ENCODE measurements at regions not wholly inside any gene's neighbourhood (a gene's known extent, or its start where the extent isn't known, plus 50 kb on each side); places are given as distances from the start of the nearest gene placed in this dataset.

DNA sequence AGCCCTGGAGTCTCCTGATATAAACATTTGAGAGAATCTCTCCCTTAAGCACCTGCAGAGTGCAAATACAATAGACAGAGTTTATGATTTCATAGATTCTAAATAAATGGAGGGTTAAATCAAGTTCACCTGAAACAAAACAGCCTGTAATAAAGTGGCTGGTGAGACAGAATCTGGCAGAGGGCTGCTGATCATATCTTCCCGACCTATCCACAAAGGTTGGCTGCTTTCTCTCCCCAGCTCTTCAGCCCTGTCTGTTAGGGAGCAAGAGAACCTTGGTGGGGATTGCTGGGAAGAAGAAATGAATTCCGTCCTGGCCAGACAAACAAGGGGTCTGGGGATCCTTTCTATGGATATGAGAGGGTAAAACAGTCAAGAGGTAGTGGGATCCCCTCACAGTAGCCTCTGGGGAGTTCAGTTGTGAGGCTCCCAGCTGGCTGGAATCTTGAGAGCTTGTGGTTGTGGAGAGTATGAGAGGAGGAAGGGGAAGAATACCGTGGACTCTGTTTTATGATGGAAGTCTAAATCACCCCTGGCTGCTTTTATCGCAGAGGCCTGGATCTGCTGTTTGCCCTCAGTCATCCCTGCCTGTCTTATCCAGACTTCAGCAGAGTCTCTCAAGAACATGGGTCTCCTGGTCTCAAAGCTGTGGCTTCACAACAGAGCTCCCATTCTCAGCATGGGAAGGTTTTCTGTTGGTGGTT, 451.3 kb downstream of the NTRK3 start:
- H3K9me3 ChIP-seq (ENCODE audit: control extremely low read depth in 1 of 5, control insufficient read depth in 4 of 5, insufficient read depth in 2 of 5, low read depth in 1 of 5, low read length in 4 of 5): peaks cover 0 to 2% (median 0%) of the 10 kb centered on the region in 5 experiments

DNA sequence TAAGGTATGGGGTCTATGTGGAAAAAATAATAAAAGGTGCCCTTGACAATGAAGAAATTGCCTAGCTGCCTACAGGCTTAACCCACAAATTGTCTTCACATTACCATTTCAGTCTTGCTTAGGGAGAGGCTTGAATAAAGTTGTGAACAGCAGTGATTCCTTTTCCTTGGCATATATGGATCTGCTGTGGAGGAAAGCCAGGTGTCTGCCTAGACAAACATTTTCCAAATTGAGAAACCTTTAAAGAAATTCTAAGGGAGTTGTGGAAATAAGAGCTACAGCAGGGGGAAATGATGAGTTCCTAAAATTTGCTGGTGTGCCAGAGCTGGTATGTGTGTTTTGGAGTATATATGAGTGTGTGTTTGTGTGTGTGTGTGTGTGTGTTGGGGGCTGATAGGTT, 452.1 kb downstream of the NTRK3 start:
- CTCF ChIA-PET: no interaction called here
- Histone ChIP-seq H3K4me1 (ENCODE audit: control extremely low read depth in 1 of 4, control insufficient read depth in 4 of 4, insufficient read depth in 4 of 4, low read length in 3 of 4) (no peaks in the 10 kb centered on the region), H3K27ac (ENCODE audit: insufficient read depth in 1 of 2, low read depth in 1 of 2, low read length in 2 of 2, poor library complexity in 1 of 2, severe bottlenecking in 2 of 2) (no peak overlapping the region), H3K9me3 (ENCODE audit: control extremely low read depth in 1 of 5, control insufficient read depth in 4 of 5, insufficient read depth in 2 of 5, low read depth in 1 of 5, low read length in 4 of 5) (peaks cover 0 to 2% (median 0%) of the 10 kb centered on the region in 5 experiments), H3K36me3 (ENCODE audit: control insufficient read depth in 4 of 4, insufficient read depth in 4 of 4, low read length in 3 of 4) (no peaks in the 10 kb centered on the region), H3K4me3 (ENCODE audit: control insufficient read depth in 1 of 7, extremely low read depth in 1 of 7, insufficient read depth in 4 of 7, low read depth in 2 of 7, low read length in 6 of 7) (no peak overlapping the region), H3K27me3 (replicated peaks in 2 of 5; ENCODE audit: control insufficient read depth in 4 of 5, insufficient read depth in 5 of 5, low read length in 4 of 5) (peaks cover 0 to 2% (median 0%) of the 10 kb centered on the region in 5 experiments)
- POLR2A ChIA-PET: no interaction called here
- no peak for DNase-seq

More for the DNA sequence above, 451.3 kb downstream of the NTRK3 start:
- Histone ChIP-seq H3K27me3 (replicated peaks in 2 of 5; ENCODE audit: control insufficient read depth in 4 of 5, insufficient read depth in 5 of 5, low read length in 4 of 5) (peaks cover 0 to 2% (median 0%) of the 10 kb centered on the region in 5 experiments), H3K36me3 (ENCODE audit: control insufficient read depth in 4 of 4, insufficient read depth in 4 of 4, low read length in 3 of 4) (no peaks in the 10 kb centered on the region), H3K27ac (ENCODE audit: insufficient read depth in 1 of 2, low read depth in 1 of 2, low read length in 2 of 2, poor library complexity in 1 of 2, severe bottlenecking in 2 of 2) (no peak overlapping the region), H3K4me1 (ENCODE audit: control extremely low read depth in 1 of 4, control insufficient read depth in 4 of 4, insufficient read depth in 4 of 4, low read length in 3 of 4) (no peaks in the 10 kb centered on the region), H3K4me3 (ENCODE audit: control insufficient read depth in 1 of 7, extremely low read depth in 1 of 7, insufficient read depth in 4 of 7, low read depth in 2 of 7, low read length in 6 of 7) (no peak overlapping the region)
- 96% methylated on average over 3 of the region's 4 CpGs for WGBS (ENCODE audit: insufficient coverage)
- DNase-seq: no peak
- ChIA-PET CTCF (no interaction called here), POLR2A (no interaction called here)

DNA sequence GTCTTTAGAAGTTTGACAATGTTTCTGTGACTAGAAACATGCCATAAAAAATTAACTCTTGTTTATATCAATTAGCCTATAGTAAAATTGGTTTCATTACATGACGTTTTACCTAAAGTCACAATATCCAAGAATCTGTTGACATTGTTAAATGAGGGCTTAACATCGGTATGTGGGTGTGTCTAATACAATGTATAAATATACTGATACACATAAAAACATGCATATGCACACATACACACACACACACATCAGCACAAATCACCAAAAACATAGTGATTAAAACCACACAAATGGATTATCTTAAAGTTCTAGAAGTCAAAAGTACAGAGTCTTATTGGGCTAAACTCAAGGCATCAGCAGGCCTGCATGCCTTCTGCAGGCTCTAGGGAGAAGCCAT, 456.7 kb downstream of the NTRK3 start:
- Histone ChIP-seq H3K36me3 (ENCODE audit: control insufficient read depth in 4 of 4, insufficient read depth in 4 of 4, low read length in 3 of 4) (no peaks in the 10 kb centered on the region), H3K4me3 (ENCODE audit: control insufficient read depth in 1 of 7, extremely low read depth in 1 of 7, insufficient read depth in 4 of 7, low read depth in 2 of 7, low read length in 6 of 7) (no peak overlapping the region), H3K27me3 (replicated peaks in 2 of 5; ENCODE audit: control insufficient read depth in 4 of 5, insufficient read depth in 5 of 5, low read length in 4 of 5) (peaks cover 0 to 2% (median 0%) of the 10 kb centered on the region in 5 experiments), H3K4me1 (ENCODE audit: control extremely low read depth in 1 of 4, control insufficient read depth in 4 of 4, insufficient read depth in 4 of 4, low read length in 3 of 4) (no peaks in the 10 kb centered on the region), H3K9me3 (ENCODE audit: control extremely low read depth in 1 of 5, control insufficient read depth in 4 of 5, insufficient read depth in 2 of 5, low read depth in 1 of 5, low read length in 4 of 5) (peaks cover 0 to 2% (median 0%) of the 10 kb centered on the region in 5 experiments), H3K27ac (ENCODE audit: insufficient read depth in 1 of 2, low read depth in 1 of 2, low read length in 2 of 2, poor library complexity in 1 of 2, severe bottlenecking in 2 of 2) (no peak overlapping the region)
- POLR2A ChIA-PET: no interaction called here
- WGBS (ENCODE audit: insufficient coverage): no CpG with 5 or more reads among the region's 2 CpGs
- DNase-seq: no peak
- CTCF ChIA-PET: no interaction called here

DNA sequence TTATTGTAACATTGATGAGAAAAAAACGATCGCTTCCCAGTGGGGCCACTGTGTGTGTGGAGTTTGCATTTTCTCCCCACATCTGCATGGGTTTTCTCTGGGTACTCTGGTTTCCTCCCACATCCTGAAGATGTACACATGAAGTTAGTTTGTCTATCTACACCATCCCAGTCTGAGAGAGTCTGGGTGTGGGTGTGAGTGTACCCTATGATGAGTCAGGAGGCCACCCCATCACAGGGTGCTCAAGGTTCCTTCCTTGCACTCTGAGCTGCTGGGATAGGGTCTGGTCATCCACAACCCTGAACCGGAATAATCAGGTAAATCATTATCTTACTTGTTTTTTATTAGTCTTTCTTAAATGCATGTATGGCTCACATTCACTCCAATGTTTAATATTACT, 457.1 kb downstream of the NTRK3 start:
- no peaks in the 10 kb centered on the region for H3K4me1 ChIP-seq (ENCODE audit: control extremely low read depth in 1 of 4, control insufficient read depth in 4 of 4, insufficient read depth in 4 of 4, low read length in 3 of 4)
- H3K4me3 ChIP-seq (ENCODE audit: control insufficient read depth in 1 of 7, extremely low read depth in 1 of 7, insufficient read depth in 4 of 7, low read depth in 2 of 7, low read length in 6 of 7): no peak overlapping the region
- no peak for DNase-seq
- H3K36me3 ChIP-seq (ENCODE audit: control insufficient read depth in 4 of 4, insufficient read depth in 4 of 4, low read length in 3 of 4): no peaks in the 10 kb centered on the region
- H3K9me3 ChIP-seq (ENCODE audit: control extremely low read depth in 1 of 5, control insufficient read depth in 4 of 5, insufficient read depth in 2 of 5, low read depth in 1 of 5, low read length in 4 of 5): peaks cover 0 to 2% (median 0%) of the 10 kb centered on the region in 5 experiments
- 94% methylated on average over 2 of the region's 3 CpGs for WGBS (ENCODE audit: insufficient coverage)
- POLR2A ChIA-PET: no interaction called here
- CTCF ChIA-PET: no interaction called here
- no peak overlapping the region for H3K27ac ChIP-seq (ENCODE audit: insufficient read depth in 1 of 2, low read depth in 1 of 2, low read length in 2 of 2, poor library complexity in 1 of 2, severe bottlenecking in 2 of 2)
- H3K27me3 ChIP-seq (replicated peaks in 2 of 5; ENCODE audit: control insufficient read depth in 4 of 5, insufficient read depth in 5 of 5, low read length in 4 of 5): peaks cover 0 to 2% (median 0%) of the 10 kb centered on the region in 5 experiments

DNA sequence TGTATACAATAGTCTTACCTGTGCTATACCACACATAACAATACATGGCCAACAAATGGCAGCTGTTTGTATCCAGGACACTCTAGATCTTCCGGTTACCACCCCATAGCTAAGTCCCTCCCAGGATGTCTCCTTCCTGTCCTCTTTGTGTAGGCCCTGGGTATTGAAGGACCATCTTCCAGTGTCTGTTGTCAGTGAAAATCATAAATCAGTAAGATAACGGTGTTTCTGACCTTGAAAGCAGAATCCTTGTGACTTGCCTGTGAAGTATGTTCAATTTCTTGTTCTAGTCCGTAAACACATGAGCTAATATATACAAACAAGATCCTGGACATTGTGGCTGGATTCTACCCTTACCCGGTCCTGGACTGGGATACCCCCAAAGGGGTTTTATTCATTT, 462.8 kb downstream of the NTRK3 start:
- Histone ChIP-seq H3K36me3 (ENCODE audit: control insufficient read depth in 4 of 4, insufficient read depth in 4 of 4, low read length in 3 of 4) (no peaks in the 10 kb centered on the region), H3K27me3 (replicated peaks in 2 of 5; ENCODE audit: control insufficient read depth in 4 of 5, insufficient read depth in 5 of 5, low read length in 4 of 5) (no peaks in the 10 kb centered on the region), H3K27ac (ENCODE audit: insufficient read depth in 1 of 2, low read depth in 1 of 2, low read length in 2 of 2, poor library complexity in 1 of 2, severe bottlenecking in 2 of 2) (no peak overlapping the region), H3K4me1 (ENCODE audit: control extremely low read depth in 1 of 4, control insufficient read depth in 4 of 4, insufficient read depth in 4 of 4, low read length in 3 of 4) (no peaks in the 10 kb centered on the region), H3K9me3 (ENCODE audit: control extremely low read depth in 1 of 5, control insufficient read depth in 4 of 5, insufficient read depth in 2 of 5, low read depth in 1 of 5, low read length in 4 of 5) (peaks cover 0 to 3% (median 0%) of the 10 kb centered on the region in 5 experiments), H3K4me3 (ENCODE audit: control insufficient read depth in 1 of 7, extremely low read depth in 1 of 7, insufficient read depth in 4 of 7, low read depth in 2 of 7, low read length in 6 of 7) (no peak overlapping the region)
- WGBS (ENCODE audit: insufficient coverage): 100% methylated on average over 3 of the region's 4 CpGs
- CTCF ChIA-PET: no interaction called here
- POLR2A ChIA-PET: no interaction called here
- DNase-seq: no peak

DNA sequence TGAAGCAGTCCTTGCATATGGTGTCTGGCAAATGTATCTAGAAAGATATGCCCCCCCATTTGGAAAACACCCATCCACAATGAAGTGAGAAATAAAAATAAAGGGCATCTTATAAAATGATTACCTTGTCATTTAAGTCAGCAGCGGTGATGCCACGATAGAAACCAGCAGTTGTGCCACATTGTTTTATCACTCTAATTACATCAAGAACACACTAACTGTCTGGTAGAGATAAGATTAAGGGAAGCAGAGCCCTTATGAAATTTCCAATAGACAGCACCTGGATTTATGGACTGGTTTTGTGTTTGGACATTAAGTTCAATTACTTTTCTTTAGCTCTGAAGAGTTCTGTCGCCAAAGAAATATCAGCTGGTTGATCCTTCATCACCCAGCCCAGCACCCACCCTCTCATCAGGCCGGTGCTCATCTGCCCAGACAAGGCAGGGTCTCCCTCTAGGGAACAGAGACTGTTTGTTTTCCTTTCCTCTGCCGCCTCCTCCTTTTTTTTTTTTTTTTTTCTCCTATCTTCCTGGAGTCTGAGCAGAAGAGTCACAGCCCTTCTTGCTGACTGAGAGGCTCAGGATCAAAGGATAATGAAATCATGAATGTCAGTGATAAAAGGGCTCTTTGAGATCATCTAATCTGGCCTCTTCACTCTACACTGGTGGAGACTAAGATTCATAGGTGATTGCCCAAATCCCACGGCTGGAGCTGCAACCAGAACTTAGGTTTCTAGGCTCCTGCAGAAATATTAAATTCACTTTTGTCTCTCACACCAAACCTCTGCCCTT, 464.1 kb downstream of the NTRK3 start:
- Histone ChIP-seq H3K27ac (ENCODE audit: insufficient read depth in 1 of 2, low read depth in 1 of 2, low read length in 2 of 2, poor library complexity in 1 of 2, severe bottlenecking in 2 of 2) (no peak overlapping the region), H3K9me3 (ENCODE audit: control extremely low read depth in 1 of 5, control insufficient read depth in 4 of 5, insufficient read depth in 2 of 5, low read depth in 1 of 5, low read length in 4 of 5) (peaks cover 0 to 3% (median 0%) of the 10 kb centered on the region in 5 experiments), H3K4me1 (ENCODE audit: control extremely low read depth in 1 of 4, control insufficient read depth in 4 of 4, insufficient read depth in 4 of 4, low read length in 3 of 4) (no peaks in the 10 kb centered on the region), H3K36me3 (ENCODE audit: control insufficient read depth in 4 of 4, insufficient read depth in 4 of 4, low read length in 3 of 4) (no peaks in the 10 kb centered on the region), H3K4me3 (ENCODE audit: control insufficient read depth in 1 of 7, extremely low read depth in 1 of 7, insufficient read depth in 4 of 7, low read depth in 2 of 7, low read length in 6 of 7) (no peak overlapping the region), H3K27me3 (replicated peaks in 2 of 5; ENCODE audit: control insufficient read depth in 4 of 5, insufficient read depth in 5 of 5, low read length in 4 of 5) (no peaks in the 10 kb centered on the region)
- no peak for DNase-seq
- WGBS (ENCODE audit: insufficient coverage): 74% methylated on average over 3 of the region's 6 CpGs
- ChIA-PET POLR2A (no interaction called here), CTCF (no interaction called here)

DNA sequence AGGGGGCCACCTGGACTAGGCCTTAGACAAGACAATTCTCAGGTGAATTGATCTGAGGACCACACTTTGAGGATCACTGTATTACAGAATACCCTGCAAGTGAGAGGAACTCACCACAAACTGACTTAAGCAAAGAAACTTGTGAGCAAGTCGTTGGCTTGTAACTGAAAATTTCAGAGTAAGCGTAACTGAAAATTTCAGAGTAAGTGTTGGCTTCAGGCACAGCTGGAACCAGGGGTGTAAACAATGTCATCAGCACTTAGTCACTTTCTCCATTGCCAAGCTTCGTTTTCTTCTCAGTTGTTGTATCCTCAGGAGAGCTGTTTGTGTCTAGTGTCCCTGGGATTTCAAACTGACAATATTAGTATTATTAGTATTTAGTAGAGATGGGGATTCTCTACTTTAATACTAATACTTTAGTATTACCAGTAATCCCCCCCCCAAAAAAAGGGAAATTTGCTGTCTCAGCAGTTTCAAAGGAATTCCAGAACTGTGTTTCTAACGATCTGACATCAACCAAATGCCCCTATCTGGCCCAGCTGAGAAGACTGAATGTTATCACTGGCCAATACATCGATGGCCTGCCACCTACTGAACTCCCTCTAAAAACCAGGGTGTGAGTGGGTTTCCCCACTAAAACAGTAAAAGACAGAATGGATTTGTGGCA, 474.4 kb downstream of the NTRK3 start:
- no peaks in the 10 kb centered on the region for H3K36me3 ChIP-seq (ENCODE audit: control insufficient read depth in 4 of 4, insufficient read depth in 4 of 4, low read length in 3 of 4)
- 83% methylated on average over 4 of the region's 5 CpGs for WGBS (ENCODE audit: insufficient coverage)
- H3K9me3 ChIP-seq (ENCODE audit: control extremely low read depth in 1 of 5, control insufficient read depth in 4 of 5, insufficient read depth in 2 of 5, low read depth in 1 of 5, low read length in 4 of 5): peaks cover 0 to 2% (median 0%) of the 10 kb centered on the region in 5 experiments
- POLR2A ChIA-PET: interaction anchor here (0.9 kb wide), 1 partner anchor 28 kb away, joined by 3 read pairs; no protein-coding TSS in a partner anchor
- H3K27ac ChIP-seq (ENCODE audit: insufficient read depth in 1 of 2, low read depth in 1 of 2, low read length in 2 of 2, poor library complexity in 1 of 2, severe bottlenecking in 2 of 2): no peak overlapping the region
- no peak for DNase-seq
- no peak overlapping the region for H3K4me3 ChIP-seq (ENCODE audit: control insufficient read depth in 1 of 7, extremely low read depth in 1 of 7, insufficient read depth in 4 of 7, low read depth in 2 of 7, low read length in 6 of 7)
- H3K4me1 ChIP-seq (ENCODE audit: control extremely low read depth in 1 of 4, control insufficient read depth in 4 of 4, insufficient read depth in 4 of 4, low read length in 3 of 4): no peaks in the 10 kb centered on the region
- peaks cover 0 to 3% (median 0%) of the 10 kb centered on the region in 5 experiments for H3K27me3 ChIP-seq (replicated peaks in 2 of 5; ENCODE audit: control insufficient read depth in 4 of 5, insufficient read depth in 5 of 5, low read length in 4 of 5)
- CTCF ChIA-PET: no interaction called here

Data from common myeloid progenitor, CD34-positive (primary cell).